ENCODE measurements at regions not wholly inside any gene's neighbourhood (a gene's known extent, or its start where the extent isn't known, plus 50 kb on each side); places are given as distances from the start of the nearest gene placed in this dataset.

DNA sequence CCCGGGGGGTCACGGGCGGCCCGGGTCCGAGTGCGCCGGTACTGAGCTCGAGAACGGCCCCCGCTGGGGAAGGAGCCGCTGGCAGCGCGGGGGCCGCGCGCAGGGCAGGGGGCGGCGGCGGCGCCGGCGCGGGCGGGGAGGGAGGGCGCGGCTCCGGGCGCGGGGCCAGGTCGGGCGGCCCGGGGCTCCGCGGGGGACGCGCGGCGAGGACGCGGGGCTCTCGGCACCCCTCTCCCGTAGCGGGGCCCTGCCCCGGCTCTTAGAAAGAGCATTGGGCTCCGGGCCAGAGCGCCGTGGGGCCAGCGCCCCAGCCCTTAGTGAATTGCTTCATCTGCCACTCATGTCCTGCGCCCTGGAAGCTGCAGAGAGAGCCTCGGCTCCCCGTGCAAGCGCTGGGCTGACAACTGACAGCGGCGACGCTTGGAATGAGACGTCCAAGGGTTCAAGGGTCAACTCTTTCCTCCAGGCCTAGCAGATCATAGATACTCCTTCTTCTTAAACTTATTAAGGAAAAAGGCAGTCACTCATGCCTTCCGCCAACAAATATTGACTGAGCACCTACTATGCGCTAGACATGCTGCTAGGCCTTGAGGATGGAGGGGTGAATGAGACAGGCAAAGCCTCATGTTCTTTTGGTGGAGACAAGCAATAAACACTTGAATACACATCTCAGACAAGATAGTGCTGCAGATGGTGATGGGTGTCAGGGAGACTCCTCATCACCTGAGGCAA, 140.8 kb downstream of the SMAD6 start:
- Histone ChIP-seq H3K9me3 (no peaks in the 10 kb centered on the region), H3K27me3 (no peaks in the 10 kb centered on the region), H3K4me1 (no peaks in the 10 kb centered on the region), H3K36me3 (no peaks in the 10 kb centered on the region), H3K4me3 (ENCODE audit: low read depth, low read length) (peak overlapping the region; percentile 48)
- DNase-seq: peak; percentile 58
- TF ChIP-seq, protein P1, sequence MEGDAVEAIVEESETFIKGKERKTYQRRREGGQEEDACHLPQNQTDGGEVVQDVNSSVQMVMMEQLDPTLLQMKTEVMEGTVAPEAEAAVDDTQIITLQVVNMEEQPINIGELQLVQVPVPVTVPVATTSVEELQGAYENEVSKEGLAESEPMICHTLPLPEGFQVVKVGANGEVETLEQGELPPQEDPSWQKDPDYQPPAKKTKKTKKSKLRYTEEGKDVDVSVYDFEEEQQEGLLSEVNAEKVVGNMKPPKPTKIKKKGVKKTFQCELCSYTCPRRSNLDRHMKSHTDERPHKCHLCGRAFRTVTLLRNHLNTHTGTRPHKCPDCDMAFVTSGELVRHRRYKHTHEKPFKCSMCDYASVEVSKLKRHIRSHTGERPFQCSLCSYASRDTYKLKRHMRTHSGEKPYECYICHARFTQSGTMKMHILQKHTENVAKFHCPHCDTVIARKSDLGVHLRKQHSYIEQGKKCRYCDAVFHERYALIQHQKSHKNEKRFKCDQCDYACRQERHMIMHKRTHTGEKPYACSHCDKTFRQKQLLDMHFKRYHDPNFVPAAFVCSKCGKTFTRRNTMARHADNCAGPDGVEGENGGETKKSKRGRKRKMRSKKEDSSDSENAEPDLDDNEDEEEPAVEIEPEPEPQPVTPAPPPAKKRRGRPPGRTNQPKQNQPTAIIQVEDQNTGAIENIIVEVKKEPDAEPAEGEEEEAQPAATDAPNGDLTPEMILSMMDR (IDR thresholded peaks at IDR 0.05; ENCODE audit: low read depth, low read length): no peak

DNA sequence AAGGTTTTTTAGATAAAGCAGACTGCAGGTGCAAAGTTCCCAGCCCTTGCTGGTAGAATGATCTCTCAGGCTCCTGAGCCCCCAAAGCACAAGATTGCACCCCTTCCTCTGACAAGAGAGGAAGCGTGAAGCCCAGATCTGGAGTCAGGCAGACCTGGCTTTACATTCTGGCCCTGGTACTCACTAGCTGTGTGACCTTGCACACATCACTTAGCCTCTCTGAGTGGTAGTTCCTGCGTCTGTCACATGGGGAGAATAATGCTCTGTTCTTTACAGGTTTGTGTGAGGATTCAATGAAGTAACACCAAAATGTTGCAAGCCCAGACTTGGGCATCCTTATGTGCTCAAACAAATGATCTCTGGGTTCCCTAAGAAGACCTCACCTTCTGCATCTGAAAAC, 141.5 kb downstream of the SMAD6 start:
- Histone ChIP-seq H3K4me3 (ENCODE audit: low read depth, low read length) (no peak overlapping the region), H3K36me3 (no peaks in the 10 kb centered on the region), H3K4me1 (no peaks in the 10 kb centered on the region), H3K27me3 (no peaks in the 10 kb centered on the region), H3K9me3 (no peaks in the 10 kb centered on the region)
- DNase-seq: no peak
- TF ChIP-seq, protein P1 (IDR thresholded peaks at IDR 0.05; ENCODE audit: low read depth, low read length): no peak

GRCh38 chr15:66844041-66844746, 142.2 kb downstream of the SMAD6 start:
- Histone ChIP-seq H3K27me3 (no peaks in the 10 kb centered on the region), H3K36me3 (no peaks in the 10 kb centered on the region), H3K4me1 (peaks cover 3% of the 10 kb centered on the region; the same call in 1 of the 2 replicates), H3K9me3 (no peaks in the 10 kb centered on the region), H3K4me3 (ENCODE audit: low read depth, low read length) (no peak overlapping the region)
- TF ChIP-seq, protein P1 (IDR thresholded peaks at IDR 0.05; ENCODE audit: low read depth, low read length): no peak
- DNase-seq: no peak

DNA sequence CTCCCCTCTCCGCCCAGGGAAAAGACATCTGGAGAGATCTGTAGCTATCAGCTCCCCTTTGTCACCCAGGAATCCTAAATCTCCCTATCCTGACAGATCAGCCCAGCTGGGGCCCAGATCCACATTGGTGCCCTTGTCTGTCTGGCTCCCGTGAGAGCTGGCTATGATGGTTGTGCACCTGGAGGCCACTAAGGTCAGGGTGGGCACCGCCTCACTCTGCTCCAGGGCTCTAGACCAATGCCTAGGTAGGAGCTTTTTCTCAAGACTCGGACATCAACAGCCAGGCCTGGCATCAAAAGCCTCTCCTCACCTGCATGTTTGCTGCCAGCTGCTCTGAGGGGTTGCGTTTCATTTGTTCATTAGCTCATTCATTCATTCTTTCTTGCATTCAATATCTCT, 142.7 kb downstream of the SMAD6 start:
- Histone ChIP-seq H3K27me3 (no peaks in the 10 kb centered on the region), H3K9me3 (no peaks in the 10 kb centered on the region), H3K36me3 (no peaks in the 10 kb centered on the region), H3K4me3 (ENCODE audit: low read depth, low read length) (no peak overlapping the region), H3K4me1 (peaks cover 8% of the 10 kb centered on the region)
- TF ChIP-seq, protein P1 (IDR thresholded peaks at IDR 0.05; ENCODE audit: low read depth, low read length): no peak
- no peak for DNase-seq

- Histone ChIP-seq H3K9me3 (no peaks in the 10 kb centered on the region), H3K4me1 (peaks cover 12% of the 10 kb centered on the region), H3K36me3 (no peaks in the 10 kb centered on the region), H3K4me3 (ENCODE audit: low read depth, low read length) (no peak overlapping the region), H3K27me3 (no peaks in the 10 kb centered on the region)
- DNase-seq: no peak
- TF ChIP-seq, protein P1 (IDR thresholded peaks at IDR 0.05; ENCODE audit: low read depth, low read length): no peak
Measured at GRCh38 chr15:66845266-66845785, 143.3 kb downstream of the SMAD6 start.

GRCh38 chr15:66846031-66846430, 144.0 kb downstream of the SMAD6 start:
- no peaks in the 10 kb centered on the region for H3K36me3 ChIP-seq
- no peak for DNase-seq
- H3K4me3 ChIP-seq (ENCODE audit: low read depth, low read length): no peak overlapping the region
- TF ChIP-seq, protein P1 (IDR thresholded peaks at IDR 0.05; ENCODE audit: low read depth, low read length): no peak
- H3K4me1 ChIP-seq: peaks cover 19% of the 10 kb centered on the region
- no peaks in the 10 kb centered on the region for H3K27me3 ChIP-seq
- no peaks in the 10 kb centered on the region for H3K9me3 ChIP-seq

Measured in BE2C (cell line).